H9 (cell line): ENCODE measurements at regions not wholly inside any gene's neighbourhood (a gene's known extent, or its start where the extent isn't known, plus 50 kb on each side); places are given as distances from the start of the nearest gene placed in this dataset.

Experiments used
- DNase-seq: peaks from one replicate; pipeline ENCODE4 v3.0.0-alpha.2; 2017
- H2AFZ ChIP-seq: one replicate; pipeline ENCODE4 v1.6.1; 2013; ENCODE audit warnings: mild to moderate bottlenecking, low read length, control low read depth, moderate library complexity
- H2AK5ac ChIP-seq: 2 replicates; pipeline ENCODE4 v1.6.1; 2013; ENCODE audit warnings: low read length, control low read depth, mixed read lengths; ENCODE audit not compliant: insufficient read length
- H2BK120ac ChIP-seq: one replicate; pipeline ENCODE4 v1.6.1; 2013; ENCODE audit warnings: low read depth, mild to moderate bottlenecking, low read length, control low read depth, inconsistent platforms; ENCODE audit not compliant: poor library complexity, severe bottlenecking
- H2BK12ac ChIP-seq: 2 replicates; pipeline ENCODE4 v1.6.1; 2013; ENCODE audit warnings: low read length, control low read depth, mixed read lengths, low read depth; ENCODE audit not compliant: insufficient read length
- H2BK15ac ChIP-seq: 2 replicates; pipeline ENCODE4 v1.6.1; 2013; ENCODE audit warnings: low read depth, low read length, control low read depth
- H2BK20ac ChIP-seq: one replicate; pipeline ENCODE4 v1.6.1; 2013; ENCODE audit warnings: low read depth, mild to moderate bottlenecking, low read length, control low read depth, inconsistent platforms; ENCODE audit not compliant: poor library complexity, severe bottlenecking
- H2BK5ac ChIP-seq: 2 replicates; pipeline ENCODE4 v1.6.1; 2013; ENCODE audit warnings: low read length, control low read depth, mixed read lengths; ENCODE audit not compliant: insufficient read length
- H3K14ac ChIP-seq: 2 replicates; pipeline ENCODE4 v1.6.1; 2013; ENCODE audit warnings: low read length, control low read depth; ENCODE audit not compliant: insufficient read depth
- H3K18ac ChIP-seq: 2 replicates; pipeline ENCODE4 v1.6.1; 2013; ENCODE audit warnings: low read depth, mild to moderate bottlenecking, mixed read lengths, low read length, control low read depth; ENCODE audit not compliant: insufficient read length
- H3K23ac ChIP-seq: 2 replicates; pipeline ENCODE4 v1.6.1; 2013; ENCODE audit warnings: low read length, control low read depth, mixed read lengths, low read depth; ENCODE audit not compliant: insufficient read length
- H3K23me2 ChIP-seq: 2 replicates; pipeline ENCODE4 v1.6.1; 2013; ENCODE audit warnings: low read depth, mild to moderate bottlenecking, mixed read lengths, low read length, control low read depth; ENCODE audit not compliant: insufficient read length, poor library complexity, severe bottlenecking
- H3K27ac ChIP-seq: 2 replicates; pipeline ENCODE4 v1.5.1; 2013; ENCODE audit warnings: low read length, control low read depth, mixed read lengths, low read depth; ENCODE audit not compliant: insufficient read length
- H3K27me3 ChIP-seq: 2 replicates; pipeline ENCODE4 v1.6.1; 2013; ENCODE audit warnings: low read length, control low read depth, inconsistent platforms; ENCODE audit not compliant: insufficient read depth
- H3K4ac ChIP-seq: 2 replicates; pipeline ENCODE4 v1.6.1; 2013; ENCODE audit warnings: low read depth, mild to moderate bottlenecking, control low read depth, inconsistent platforms, low read length, moderate library complexity
- H3K4me1 ChIP-seq: 2 replicates; pipeline ENCODE4 v1.6.1; 2013; ENCODE audit warnings: low read length, control low read depth, inconsistent platforms; ENCODE audit not compliant: insufficient read depth
- H3K4me2 ChIP-seq: 2 replicates; pipeline ENCODE4 v1.6.1; 2013; ENCODE audit warnings: low read length, control low read depth, mixed read lengths; ENCODE audit not compliant: insufficient read length, insufficient read depth
- H3K56ac ChIP-seq: 2 replicates; pipeline ENCODE4 v1.6.1; 2013; ENCODE audit warnings: low read depth, mild to moderate bottlenecking, mixed read lengths, low read length, control low read depth; ENCODE audit not compliant: insufficient read length
- H3K79me1 ChIP-seq: 2 replicates; pipeline ENCODE4 v1.6.1; 2013; ENCODE audit warnings: low read depth, mild to moderate bottlenecking, moderate library complexity, low read length, control low read depth, inconsistent platforms; ENCODE audit not compliant: insufficient read depth, poor library complexity, severe bottlenecking
- H3K79me2 ChIP-seq: 2 replicates; pipeline ENCODE4 v1.6.1; 2013; ENCODE audit warnings: low read length, control low read depth, inconsistent platforms; ENCODE audit not compliant: insufficient read depth
- H3K9ac ChIP-seq: 2 replicates; pipeline ENCODE4 v1.6.1; 2013; ENCODE audit warnings: low read length, control low read depth, mixed read lengths; ENCODE audit not compliant: insufficient read length; ENCODE audit errors: extremely low read depth
- H3K9me3 ChIP-seq: one replicate; pipeline ENCODE4 v1.6.1; 2013; ENCODE audit warnings: low read depth, low read length, inconsistent platforms; ENCODE audit not compliant: control insufficient read depth
- H3T11ph ChIP-seq: one replicate; pipeline ENCODE4 v1.6.1; 2013; ENCODE audit warnings: mild to moderate bottlenecking, low read length, control low read depth, inconsistent platforms
- H4K20me1 ChIP-seq: one replicate; pipeline ENCODE4 v1.6.1; 2013; ENCODE audit not compliant: control insufficient read depth, insufficient read length, insufficient read depth
- H4K5ac ChIP-seq: 2 replicates; pipeline ENCODE4 v1.6.1; 2013; ENCODE audit warnings: low read depth, mild to moderate bottlenecking, mixed read lengths, low read length, control low read depth; ENCODE audit not compliant: insufficient read length
- H4K8ac ChIP-seq: replicated peaks from 2 replicates; pipeline ENCODE4 v1.6.1; 2013; ENCODE audit warnings: low read length, control low read depth, mixed read lengths, low read depth; ENCODE audit not compliant: insufficient read length
- H4K91ac ChIP-seq: 2 replicates; pipeline ENCODE4 v1.6.1; 2013; ENCODE audit warnings: low read depth, mild to moderate bottlenecking, moderate library complexity, mixed read lengths, low read length, control low read depth; ENCODE audit not compliant: insufficient read length
- H3K27ac Mint-ChIP-seq, 3 experiments: 2 replicates in 2 of 3; 3 replicates in 1 of 3; pipeline ENCODE4 v1.8.0; 2020 to 2021; ENCODE audit warnings: mixed read lengths in 3 of 3, mild to moderate bottlenecking in 1 of 3, moderate library complexity in 1 of 3
- H3K27me3 Mint-ChIP-seq: 2 replicates; pipeline ENCODE4 v1.8.0; 2021; ENCODE audit warnings: low read depth, mild to moderate bottlenecking, moderate library complexity, mixed read lengths
- H3K36me3 Mint-ChIP-seq, 3 experiments: 2 replicates in 2 of 3; 3 replicates in 1 of 3; pipeline ENCODE4 v1.8.0; 2020 to 2021; ENCODE audit warnings: low read depth in 3 of 3, mixed read lengths in 3 of 3; ENCODE audit not compliant: insufficient read depth in 1 of 3
- H3K4me1 Mint-ChIP-seq, 2 experiments: 2 replicates each; pipeline ENCODE4 v1.8.0; 2020; ENCODE audit warnings: mixed read lengths in 2 of 2
- H3K4me3 Mint-ChIP-seq, 2 experiments: 2 replicates in 1 of 2; 3 replicates in 1 of 2; pipeline ENCODE4 v1.8.0; 2020 to 2021; ENCODE audit warnings: mild to moderate bottlenecking in 2 of 2, mixed read lengths in 2 of 2, moderate library complexity in 1 of 2
- H3K9me3 Mint-ChIP-seq, 2 experiments: 2 replicates in 1 of 2; 3 replicates in 1 of 2; pipeline ENCODE4 v1.8.0; 2020; ENCODE audit warnings: mild to moderate bottlenecking in 2 of 2, mixed read lengths in 2 of 2, moderate library complexity in 1 of 2
- CTCF ChIP-seq: fragments of 200-600 bp; sonication (generic); conservative IDR thresholded peaks from 3 replicates; pipeline ENCODE4 v1.8.0; 2021; ENCODE audit warnings: antibody characterized with exemption, mild to moderate bottlenecking
- WGBS: extraction: QIAGEN DNeasy Blood & Tissue Kit; methylation state at CpG from one replicate; pipeline ENCODE4 v1.1.7; 2013; ENCODE audit warnings: missing lambda C conversion rate, low lambda C conversion rate, mixed read lengths; ENCODE audit not compliant: insufficient read length; ENCODE audit errors: extremely low coverage; 5-methylcytosine and 5-hydroxymethylcytosine counted together

- H2AFZ ChIP-seq, result no peak overlapping the region
- no peak overlapping the region for H2BK5ac ChIP-seq
- no peak overlapping the region for H4K8ac ChIP-seq
- H3K56ac ChIP-seq, result peak overlapping the region; percentile 1
- Mint-ChIP-seq H3K4me3 (no peak overlapping the region), H3K27ac (no peak overlapping the region), H3K4me1 (peaks cover 0 to 11% of the 10 kb centered on the region in 2 experiments; a peak in 3 of 4 replicates), H3K9me3 (peaks cover 4 to 8% of the 10 kb centered on the region in 2 experiments; a peak in 3 of 5 replicates), H3K27me3 (no peaks in the 10 kb centered on the region), H3K36me3 (peaks cover 0 to 3% (median 0%) of the 10 kb centered on the region in 3 experiments; a peak in 1 of 7 replicates)
- H3K23ac ChIP-seq, result peak overlapping the region; percentile 24
- no peak overlapping the region for H3T11ph ChIP-seq
- no peak overlapping the region for H3K18ac ChIP-seq
- H3K27ac ChIP-seq, result no peak overlapping the region
- no peak overlapping the region for H3K4me2 ChIP-seq
- H3K14ac ChIP-seq, result no peak overlapping the region; the same call in 1 of the 2 replicates
- no peak overlapping the region for H3K9ac ChIP-seq
- H3K79me1 ChIP-seq, result no peaks in the 10 kb centered on the region
- no peak overlapping the region for H2AK5ac ChIP-seq
- no peaks in the 10 kb centered on the region for H4K20me1 ChIP-seq
- H2BK12ac ChIP-seq, result no peak overlapping the region
- WGBS, result no CpG with 5 or more reads among the region's 9 CpGs
- peak overlapping the region; percentile 15 for H4K5ac ChIP-seq
- H2BK120ac ChIP-seq, result no peak overlapping the region
- peak; percentile 17 for DNase-seq
- no peaks in the 10 kb centered on the region for H3K4me1 ChIP-seq
- no peak overlapping the region for H3K4ac ChIP-seq
- H3K9me3 ChIP-seq, result no peaks in the 10 kb centered on the region
- no peak for TF ChIP-seq CTCF
- no peak overlapping the region for H2BK20ac ChIP-seq
- no peaks in the 10 kb centered on the region for H3K27me3 ChIP-seq
- no peak overlapping the region for H2BK15ac ChIP-seq
- no peak overlapping the region for H4K91ac ChIP-seq
- H3K79me2 ChIP-seq, result no peaks in the 10 kb centered on the region
- H3K23me2 ChIP-seq, result no peaks in the 10 kb centered on the region
Observed at GRCh38 chr2:239723486-239724193, 301.5 kb downstream of the NDUFA10 start.
